Heart left ventricle (tissue), 13 donors: ENCODE measurements at regions not wholly inside any gene's neighbourhood (a gene's known extent, or its start where the extent isn't known, plus 50 kb on each side); places are given as distances from the start of the nearest gene placed in this dataset.

Source experiments
- POLR2A ChIP-seq, 2 donors: fragments of 450-650 bp; IDR thresholded peaks; one replicate each; pipeline ENCODE4 v1.6.1; 2017; ENCODE audit warnings: antibody characterized with exemption in 2 of 2, mild to moderate bottlenecking in 2 of 2, moderate library complexity in 2 of 2
- TF ChIP-seq, protein P1 (sequence below), 12 donors: fragments of 200-600 bp; sonication (generic) in 4 of 12; IDR thresholded peaks; one replicate each; pipeline versions ENCODE4 v1.5.0 to v1.8.0; 2018 to 2022; ENCODE audit warnings: antibody characterized with exemption in 12 of 12, mild to moderate bottlenecking in 5 of 12
- donor health status: ischemic (EF 13 %, LVEDD 7.1; RV severe dilation, severe dysfunction).
- donor health status: DM: no; HTN: yes; CAD: no.
- donor health status: DM: no; HTN: no; CAD: no.
- donor health status: ischemic (EF 25% LVEDD 6.9; RV normal size, moderate dysfunction).
- donor health status: ischemic (EF 25% LVEDD 5.7; RV mildly dilated, moderate dysfunction).
- donor health status: ischemic (EF 35%, LVEDD 5.7; RV mildly dilated, moderate dysfunction).
- donor health status: nonischemic (EF 11% LVEDD 7.7; RV severe dilation, severe dysfunction).
- donor health status: DM: yes; HTN: yes; CAD: no.
- donor health status: PGD.
- donor health status: ischemic (EF 29% LVEDD 5.4; RV normal size, mild dysfunction).
- donor health status: nonischemic (EF 23%, LVEDD 6.1; RV moderate dilation, normal function).

GRCh38 chr2:31802711-31803110, 208.1 kb downstream of the MEMO1 start:
- TF ChIP-seq, protein P1, sequence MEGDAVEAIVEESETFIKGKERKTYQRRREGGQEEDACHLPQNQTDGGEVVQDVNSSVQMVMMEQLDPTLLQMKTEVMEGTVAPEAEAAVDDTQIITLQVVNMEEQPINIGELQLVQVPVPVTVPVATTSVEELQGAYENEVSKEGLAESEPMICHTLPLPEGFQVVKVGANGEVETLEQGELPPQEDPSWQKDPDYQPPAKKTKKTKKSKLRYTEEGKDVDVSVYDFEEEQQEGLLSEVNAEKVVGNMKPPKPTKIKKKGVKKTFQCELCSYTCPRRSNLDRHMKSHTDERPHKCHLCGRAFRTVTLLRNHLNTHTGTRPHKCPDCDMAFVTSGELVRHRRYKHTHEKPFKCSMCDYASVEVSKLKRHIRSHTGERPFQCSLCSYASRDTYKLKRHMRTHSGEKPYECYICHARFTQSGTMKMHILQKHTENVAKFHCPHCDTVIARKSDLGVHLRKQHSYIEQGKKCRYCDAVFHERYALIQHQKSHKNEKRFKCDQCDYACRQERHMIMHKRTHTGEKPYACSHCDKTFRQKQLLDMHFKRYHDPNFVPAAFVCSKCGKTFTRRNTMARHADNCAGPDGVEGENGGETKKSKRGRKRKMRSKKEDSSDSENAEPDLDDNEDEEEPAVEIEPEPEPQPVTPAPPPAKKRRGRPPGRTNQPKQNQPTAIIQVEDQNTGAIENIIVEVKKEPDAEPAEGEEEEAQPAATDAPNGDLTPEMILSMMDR (IDR thresholded peaks at IDR 0.05): no peak
- TF ChIP-seq POLR2A (IDR thresholded peaks at IDR 0.05): no peak
